NCI-H2196 treated with DMSO at 0.1 percent for 48 hours (cell line): ENCODE measurements at regions not wholly inside any gene's neighbourhood (a gene's known extent, or its start where the extent isn't known, plus 50 kb on each side); places are given as distances from the start of the nearest gene placed in this dataset.

Experiments
- DNase-seq: peaks from one replicate; lab custom pipeline; 2025; ENCODE audit not compliant: unreplicated experiment; lab: John Stamatoyannopoulos, UW

GRCh38 chr21:17987382-17988101 lies 168.4 kb upstream of the C21orf91 start:
- no peak for DNase-seq

- DNase-seq, result no peak
These were observed 162.0 kb upstream of the C21orf91 start for GRCh38 chr21:17981060-17981740.

GRCh38 chr21:17979763-17980162 lies 160.6 kb upstream of the C21orf91 start:
- no peak for DNase-seq

GRCh38 chr21:17978895-17979294 lies 159.7 kb upstream of the C21orf91 start:
- DNase-seq, result no peak

- DNase-seq, result no peak
These were observed 157.5 kb upstream of the C21orf91 start for GRCh38 chr21:17976691-17977090.

GRCh38 chr21:17976139-17976538 lies 157.0 kb upstream of the C21orf91 start:
- no peak for DNase-seq

- no peak for DNase-seq
These were observed 148.2 kb upstream of the C21orf91 start for GRCh38 chr21:17967319-17967718.

- DNase-seq, result no peak
These were observed 145.6 kb upstream of the C21orf91 start for GRCh38 chr21:17964716-17965115.

GRCh38 chr21:17964199-17964598 lies 145.0 kb upstream of the C21orf91 start:
- DNase-seq, result no peak

GRCh38 chr21:17950591-17950990 lies 131.4 kb upstream of the C21orf91 start:
- DNase-seq, result no peak

GRCh38 chr21:17949421-17949820 lies 130.3 kb upstream of the C21orf91 start:
- DNase-seq, result no peak

GRCh38 chr21:17947531-17947930 lies 128.4 kb upstream of the C21orf91 start:
- no peak for DNase-seq

GRCh38 chr21:17931080-17931479 lies 111.9 kb upstream of the C21orf91 start:
- DNase-seq, result no peak

- no peak for DNase-seq
These were observed 110.9 kb upstream of the C21orf91 start for GRCh38 chr21:17930093-17930492.

- DNase-seq, result no peak
These were observed 110.4 kb upstream of the C21orf91 start for GRCh38 chr21:17929510-17929909.

GRCh38 chr21:17925899-17926298 lies 106.7 kb upstream of the C21orf91 start:
- no peak for DNase-seq

GRCh38 chr21:17925000-17925610 lies 105.9 kb upstream of the C21orf91 start:
- DNase-seq, result peak; percentile 24

GRCh38 chr21:17921579-17922530 lies 102.7 kb upstream of the C21orf91 start:
- no peak for DNase-seq

GRCh38 chr21:17915976-17916375 lies 96.8 kb upstream of the C21orf91 start:
- no peak for DNase-seq

GRCh38 chr21:17911628-17912027 lies 92.5 kb upstream of the C21orf91 start:
- no peak for DNase-seq
